NCI-H1694 treated with DMSO at 0.1 percent for 48 hours (cell line): ENCODE measurements at regions not wholly inside any gene's neighbourhood (a gene's known extent, or its start where the extent isn't known, plus 50 kb on each side); places are given as distances from the start of the nearest gene placed in this dataset.
A peak's percentile ranks its signal among the peaks of the same experiment; 100 is the strongest.

ENCODE experiments used
- DNase-seq: peaks from one replicate; lab custom pipeline; 2025; lab: John Stamatoyannopoulos, UW

GRCh38 chr6:167566711-167567141 lies 241.8 kb downstream of the TTLL2 start:
- DNase-seq, result no peak

- no peak for DNase-seq
These were observed 242.5 kb downstream of the TTLL2 start for GRCh38 chr6:167567142-167568033.

GRCh38 chr6:167568407-167569024 lies 243.6 kb downstream of the TTLL2 start:
- DNase-seq, result no peak

- no peak for DNase-seq
These were observed 244.3 kb downstream of the TTLL2 start for GRCh38 chr6:167569041-167569805.

GRCh38 chr6:167569879-167570278 lies 245.0 kb downstream of the TTLL2 start:
- DNase-seq, result no peak

GRCh38 chr6:167570460-167571400 lies 245.8 kb downstream of the TTLL2 start:
- DNase-seq, result no peak

- no peak for DNase-seq
These were observed 246.7 kb downstream of the TTLL2 start for GRCh38 chr6:167571550-167571949.

- no peak for DNase-seq
These were observed 247.2 kb downstream of the TTLL2 start for GRCh38 chr6:167572106-167572505.

- DNase-seq, result peak; percentile 91
These were observed 248.0 kb downstream of the TTLL2 start for GRCh38 chr6:167572841-167573271.

- no peak for DNase-seq
These were observed 248.8 kb downstream of the TTLL2 start for GRCh38 chr6:167573461-167574215.

- no peak for DNase-seq
These were observed 249.7 kb downstream of the TTLL2 start for GRCh38 chr6:167574431-167575151.

- DNase-seq, result no peak
These were observed 250.3 kb downstream of the TTLL2 start for GRCh38 chr6:167575158-167575696.

GRCh38 chr6:167576050-167576741 lies 250.5 kb upstream of the AFDN start:
- no peak for DNase-seq

GRCh38 chr6:167576828-167577503 lies 249.7 kb upstream of the AFDN start:
- peak; percentile 87 for DNase-seq

GRCh38 chr6:167577891-167578361 lies 248.8 kb upstream of the AFDN start:
- no peak for DNase-seq

GRCh38 chr6:167578371-167578901 lies 248.3 kb upstream of the AFDN start:
- no peak for DNase-seq

GRCh38 chr6:167579806-167580618 lies 246.7 kb upstream of the AFDN start:
- DNase-seq, result no peak
